Testis (tissue), 2 donors: ENCODE measurements at regions not wholly inside any gene's neighbourhood (a gene's known extent, or its start where the extent isn't known, plus 50 kb on each side); places are given as distances from the start of the nearest gene placed in this dataset.

ENCODE experiments used
- DNase-seq: peaks from one replicate; pipeline ENCODE4 v3.0.0-alpha.2; 2019
- H3K27ac ChIP-seq, 2 donors: fragments of 200-600 bp; sonication (generic); one replicate each; pipeline ENCODE4 v1.5.1; 2019
- H3K27me3 ChIP-seq: fragments of 200-600 bp; sonication (generic); one replicate; pipeline ENCODE4 v1.5.1; 2019
- H3K36me3 ChIP-seq: fragments of 200-600 bp; sonication (generic); one replicate; pipeline ENCODE4 v1.5.1; 2017; ENCODE audit warnings: low read depth; ENCODE audit errors: missing control alignments
- H3K4me1 ChIP-seq: fragments of 200-600 bp; sonication (generic); one replicate; pipeline ENCODE4 v1.5.1; 2019
- H3K4me3 ChIP-seq, 2 donors: fragments of 200-600 bp; sonication (generic); one replicate each; pipeline ENCODE4 v1.5.1; 2017 to 2019
- H3K9me3 ChIP-seq: fragments of 200-600 bp; sonication (generic); one replicate; pipeline ENCODE4 v1.5.1; 2017
- CTCF ChIP-seq, 3 experiments: fragments of 450-650 bp in 2 of 3; fragments of 200-600 bp in 1 of 3; sonication (generic) in 1 of 3; IDR thresholded peaks; one replicate each; pipeline ENCODE4 v1.5.1; 2016 to 2019; ENCODE audit warnings: antibody characterized with exemption in 3 of 3, mild to moderate bottlenecking in 2 of 3, moderate library complexity in 1 of 3
- POLR2A ChIP-seq: fragments of 450-650 bp; IDR thresholded peaks from one replicate; pipeline ENCODE4 v1.6.1; 2017; ENCODE audit warnings: antibody characterized with exemption, mild to moderate bottlenecking, moderate library complexity
- WGBS, 2 donors: methylation state at CpG; one replicate each; pipeline ENCODE4 v1.1.5; 2018; 5-methylcytosine and 5-hydroxymethylcytosine counted together
- intact Hi-C: fragments of 100-400 bp; cut with DNase I; formaldehyde crosslinking; loops from one replicate; pipeline ENCODE4 v1.15.1; 2023; ENCODE audit warnings: low total_unique reads

GRCh38 chr20:57907131-57908000 lies 197.6 kb upstream of the PMEPA1 start:
- H3K4me1 ChIP-seq, result peaks cover 7% of the 10 kb centered on the region
- no peak overlapping the region for H3K4me3 ChIP-seq
- H3K36me3 ChIP-seq, result no peaks in the 10 kb centered on the region
- H3K27me3 ChIP-seq, result no peaks in the 10 kb centered on the region
- intact Hi-C loops, result no loop called here
- no peaks in the 10 kb centered on the region for H3K9me3 ChIP-seq
- DNase-seq, result no peak
- TF ChIP-seq CTCF (IDR thresholded peaks at IDR 0.05) (no peak), POLR2A (no peak)
- H3K27ac ChIP-seq, result no peak overlapping the region
- WGBS, 2 donors, result 72 to 74% methylated on average over 20 of the region's 20 CpGs

- H3K27ac ChIP-seq, result no peak overlapping the region
- whole genome bisulfite sequencing, 2 donors, result 82 to 90% methylated on average over 5 of the region's 5 CpGs
Measured at GRCh38 chr20:57905448-57905847, 195.6 kb upstream of the PMEPA1 start.

GRCh38 chr20:57904314-57905105 lies 194.7 kb upstream of the PMEPA1 start:
- TF ChIP-seq CTCF (IDR thresholded peaks at IDR 0.05) (no peak), POLR2A (no peak)
- no peak overlapping the region for H3K4me3 ChIP-seq
- no peak for DNase-seq
- 87 to 94% methylated on average over 10 of the region's 10 CpGs for WGBS, 2 donors
- H3K27me3 ChIP-seq, result no peaks in the 10 kb centered on the region
- H3K4me1 ChIP-seq, result peaks cover 7% of the 10 kb centered on the region
- intact Hi-C loops, result no loop called here
- no peaks in the 10 kb centered on the region for H3K36me3 ChIP-seq
- H3K9me3 ChIP-seq, result no peaks in the 10 kb centered on the region
- H3K27ac ChIP-seq, result no peak overlapping the region

More at GRCh38 chr20:57905448-57905847, 195.6 kb upstream of the PMEPA1 start:
- DNase-seq, result no peak
- no peaks in the 10 kb centered on the region for H3K36me3 ChIP-seq
- intact Hi-C loops, result no loop called here
- H3K27me3 ChIP-seq, result no peaks in the 10 kb centered on the region
- peaks cover 7% of the 10 kb centered on the region for H3K4me1 ChIP-seq
- H3K9me3 ChIP-seq, result no peaks in the 10 kb centered on the region
- H3K4me3 ChIP-seq, result no peak overlapping the region
- no peak for TF ChIP-seq CTCF (IDR thresholded peaks at IDR 0.05)
- TF ChIP-seq POLR2A, result no peak

GRCh38 chr20:57902473-57902872 lies 192.7 kb upstream of the PMEPA1 start:
- no peak for DNase-seq
- no peaks in the 10 kb centered on the region for H3K4me1 ChIP-seq
- 92 to 100% methylated on average over 1 of the region's 1 CpG for WGBS, 2 donors
- intact Hi-C loops, result no loop called here
- no peak overlapping the region for H3K27ac ChIP-seq
- no peaks in the 10 kb centered on the region for H3K36me3 ChIP-seq
- H3K4me3 ChIP-seq, result no peak overlapping the region
- no peaks in the 10 kb centered on the region for H3K9me3 ChIP-seq
- no peak for TF ChIP-seq CTCF (IDR thresholded peaks at IDR 0.05)
- TF ChIP-seq POLR2A, result no peak
- no peaks in the 10 kb centered on the region for H3K27me3 ChIP-seq
